VCaP (cell line): ENCODE measurements at regions not wholly inside any gene's neighbourhood (a gene's known extent, or its start where the extent isn't known, plus 50 kb on each side); places are given as distances from the start of the nearest gene placed in this dataset.
"Not testable (repeated sequence)": the region's sequence is repeated elsewhere in the genome, so short reads cannot be mapped to it uniquely, and the experiment has no call there.

Source experiments
- H3K27ac ChIP-seq: fragments of 450-650 bp; 2 replicates; pipeline ENCODE4 v1.5.1; 2017
- TF ChIP-seq, protein P1 (sequence below): fragments of 450-650 bp; conservative IDR thresholded peaks from 2 replicates; pipeline ENCODE4 v1.5.1; 2017; ENCODE audit warnings: mild to moderate bottlenecking, moderate library complexity

DNA sequence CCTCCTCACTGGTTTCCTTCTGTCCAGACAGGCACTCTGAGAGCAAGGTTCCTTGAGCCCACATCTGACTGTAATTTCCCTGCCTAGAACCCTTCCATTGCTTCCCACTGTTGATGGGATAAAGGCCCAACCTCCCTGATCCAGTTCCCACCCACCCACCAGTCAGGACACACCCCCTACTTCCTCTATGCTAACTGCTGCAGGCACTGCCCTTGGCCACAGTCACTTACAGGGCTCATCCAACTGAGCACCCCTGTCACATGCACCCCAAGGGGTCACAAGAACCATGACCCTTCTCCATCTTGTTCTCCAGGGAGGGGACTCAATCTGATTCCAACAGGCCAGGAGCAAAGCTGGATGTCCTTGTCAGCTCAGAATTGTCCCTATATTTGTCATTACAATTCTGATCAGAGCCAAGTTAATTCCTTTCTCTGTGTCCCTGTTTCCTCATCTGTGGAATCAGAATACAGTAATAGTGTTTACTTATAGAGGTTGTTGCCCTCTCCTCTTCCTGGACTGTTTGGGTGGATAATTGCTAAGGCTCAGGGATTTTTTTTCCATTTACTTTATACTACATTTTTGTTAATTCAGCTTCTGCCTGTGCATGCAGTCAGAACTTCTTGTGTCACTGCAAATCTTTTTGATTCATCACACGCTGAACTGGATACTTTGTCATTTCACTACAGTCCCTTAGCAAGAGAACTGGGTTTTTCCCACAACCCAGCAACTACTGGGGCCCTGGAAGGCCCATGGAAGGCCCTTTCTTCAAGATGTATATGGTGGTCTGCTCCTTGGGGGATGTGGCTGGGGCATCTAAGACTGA is 105.6 kb upstream of the MAMLD1 start:
- TF ChIP-seq, protein P1, sequence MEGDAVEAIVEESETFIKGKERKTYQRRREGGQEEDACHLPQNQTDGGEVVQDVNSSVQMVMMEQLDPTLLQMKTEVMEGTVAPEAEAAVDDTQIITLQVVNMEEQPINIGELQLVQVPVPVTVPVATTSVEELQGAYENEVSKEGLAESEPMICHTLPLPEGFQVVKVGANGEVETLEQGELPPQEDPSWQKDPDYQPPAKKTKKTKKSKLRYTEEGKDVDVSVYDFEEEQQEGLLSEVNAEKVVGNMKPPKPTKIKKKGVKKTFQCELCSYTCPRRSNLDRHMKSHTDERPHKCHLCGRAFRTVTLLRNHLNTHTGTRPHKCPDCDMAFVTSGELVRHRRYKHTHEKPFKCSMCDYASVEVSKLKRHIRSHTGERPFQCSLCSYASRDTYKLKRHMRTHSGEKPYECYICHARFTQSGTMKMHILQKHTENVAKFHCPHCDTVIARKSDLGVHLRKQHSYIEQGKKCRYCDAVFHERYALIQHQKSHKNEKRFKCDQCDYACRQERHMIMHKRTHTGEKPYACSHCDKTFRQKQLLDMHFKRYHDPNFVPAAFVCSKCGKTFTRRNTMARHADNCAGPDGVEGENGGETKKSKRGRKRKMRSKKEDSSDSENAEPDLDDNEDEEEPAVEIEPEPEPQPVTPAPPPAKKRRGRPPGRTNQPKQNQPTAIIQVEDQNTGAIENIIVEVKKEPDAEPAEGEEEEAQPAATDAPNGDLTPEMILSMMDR = no peak
- H3K27ac ChIP-seq = no peak overlapping the region

DNA sequence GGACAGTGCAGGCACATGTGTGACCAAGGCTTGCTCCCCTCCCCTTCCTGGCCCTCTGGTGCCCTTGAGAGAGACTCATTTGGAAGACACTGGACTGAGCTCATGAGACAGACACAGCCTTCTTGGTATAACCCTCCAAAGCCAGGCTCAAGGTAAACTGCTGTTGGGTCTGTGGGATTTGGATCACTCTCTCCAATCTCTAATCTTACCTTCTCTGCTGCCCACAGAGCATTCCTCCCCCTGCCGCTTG is 105.0 kb upstream of the MAMLD1 start:
- no peak overlapping the region for H3K27ac ChIP-seq

DNA sequence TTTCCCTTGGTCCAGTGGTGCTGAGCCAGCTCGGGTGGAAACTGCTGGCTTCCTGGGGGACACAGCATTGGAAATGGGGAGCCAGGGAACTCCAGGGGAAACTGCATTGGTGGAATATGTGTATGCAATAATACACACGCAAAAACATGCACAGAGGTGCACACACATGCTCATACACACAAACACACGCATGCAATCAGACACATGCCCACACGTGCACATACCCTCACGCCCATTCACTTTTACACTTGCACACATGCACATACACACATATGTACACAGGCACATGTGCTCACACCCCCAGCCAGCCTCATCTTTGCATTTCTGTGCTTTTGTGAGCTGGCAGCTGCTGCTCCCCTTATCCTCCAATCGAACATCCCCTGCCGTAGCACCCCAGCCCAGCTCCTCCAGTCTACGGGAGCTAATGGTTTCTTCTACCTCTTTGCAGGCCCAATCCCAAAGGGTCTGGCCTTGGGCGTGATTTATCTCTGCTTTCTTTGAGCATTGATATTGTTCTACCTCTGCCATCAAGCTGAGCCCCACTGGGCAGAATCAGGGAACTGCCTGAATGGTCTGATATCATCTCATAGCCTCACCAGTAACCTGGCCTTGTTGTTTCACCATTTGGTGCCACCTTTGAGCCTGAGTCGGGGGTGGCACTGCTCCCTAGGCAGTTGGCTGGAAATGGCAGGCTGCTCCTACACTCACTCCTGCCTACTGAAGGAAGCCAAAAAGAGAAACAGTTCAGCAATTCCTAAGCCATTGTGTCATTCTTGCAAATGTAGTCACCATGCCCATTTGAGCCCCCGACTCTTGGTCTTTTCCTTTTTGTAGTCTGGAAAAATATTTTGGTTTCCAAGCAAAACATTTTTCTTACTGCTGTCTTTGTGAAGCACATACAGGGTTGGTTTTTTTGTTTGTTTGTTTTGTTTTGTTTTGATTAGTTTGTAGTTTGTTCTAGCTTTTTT is 104.4 kb upstream of the MAMLD1 start:
- TF ChIP-seq, protein P1 = no peak
- H3K27ac ChIP-seq = no peak overlapping the region

More for the DNA sequence above, 105.0 kb upstream of the MAMLD1 start:
- TF ChIP-seq, protein P1 = no peak

DNA sequence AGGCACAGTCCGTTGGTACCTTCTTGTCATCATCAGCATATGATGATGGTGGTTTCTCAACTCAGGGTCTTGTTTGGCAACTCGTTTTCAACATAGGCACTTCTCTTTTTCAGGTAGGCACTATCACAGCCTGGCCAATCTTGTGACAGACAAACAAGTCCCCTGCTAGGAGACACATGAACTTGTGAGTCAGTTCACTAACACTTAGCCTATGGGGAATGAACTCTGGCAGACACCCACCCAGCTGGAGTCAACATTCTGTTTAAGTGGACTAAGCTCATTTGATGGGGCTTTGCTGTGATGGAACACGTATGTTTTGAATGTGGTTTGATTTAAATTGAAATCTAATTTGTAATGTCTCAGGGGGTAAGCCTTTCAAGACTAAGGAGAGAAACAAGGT is 100.7 kb upstream of the MAMLD1 start:
- TF ChIP-seq, protein P1 = no peak

DNA sequence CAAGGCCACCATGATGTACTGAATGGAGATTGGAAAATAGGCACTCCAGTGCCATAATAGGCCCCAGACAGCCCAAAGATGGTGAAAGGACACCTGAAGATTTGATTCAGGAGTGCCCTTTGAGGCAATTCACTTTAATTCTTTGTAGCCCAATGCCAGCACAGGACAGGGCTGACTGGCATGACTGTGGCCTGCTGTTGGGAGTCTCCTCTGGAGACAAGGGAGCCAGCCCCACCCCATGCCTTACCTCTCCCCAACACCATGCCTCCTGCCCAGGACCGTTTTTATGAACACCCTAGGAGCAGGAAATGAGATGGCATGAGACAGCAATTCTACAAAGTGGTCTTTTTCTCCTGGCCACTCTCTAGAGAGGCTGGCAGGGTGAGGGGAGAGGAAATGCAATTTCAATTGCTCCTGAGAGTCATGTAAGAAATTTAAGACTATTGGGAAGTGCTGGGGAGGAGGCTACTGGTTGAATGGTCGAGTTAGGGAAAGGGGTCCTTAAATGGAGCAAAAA is 94.2 kb upstream of the MAMLD1 start:
- TF ChIP-seq, protein P1 = no peak
- peak overlapping the region; percentile 51; the same call in 1 of the 2 replicates for H3K27ac ChIP-seq

More for the DNA sequence above, 100.7 kb upstream of the MAMLD1 start:
- no peak overlapping the region for H3K27ac ChIP-seq

DNA sequence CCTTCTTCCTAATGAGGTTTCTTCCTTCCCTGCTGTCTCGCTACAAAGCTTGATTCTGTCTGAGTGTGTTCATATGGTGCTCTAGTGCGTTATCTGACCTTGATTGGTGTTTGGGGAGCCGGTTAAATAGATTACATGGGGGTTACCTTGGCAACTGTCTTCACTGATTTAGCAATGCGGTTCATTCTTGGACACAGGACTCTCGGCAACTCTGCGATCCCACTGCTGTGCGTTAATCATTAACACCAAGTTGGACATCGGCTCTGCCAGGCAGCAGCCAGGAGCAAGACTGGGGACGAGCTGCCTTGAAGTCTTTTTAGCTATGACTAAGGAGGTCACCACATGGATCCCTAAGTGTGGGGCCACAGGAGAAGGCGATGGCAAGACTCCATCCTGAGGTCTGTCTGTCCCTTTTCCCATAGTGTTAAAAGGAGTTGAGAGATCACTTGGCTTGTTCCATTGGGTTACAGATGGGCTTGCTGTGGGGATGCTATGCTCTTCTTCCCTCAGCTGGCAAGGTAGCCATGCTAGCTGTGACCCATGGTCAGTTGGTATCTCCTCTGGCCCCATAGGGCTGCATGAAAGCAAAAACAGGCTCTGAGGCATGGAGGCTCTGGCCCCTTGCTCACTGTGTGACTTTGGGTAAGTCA is 93.4 kb upstream of the MAMLD1 start:
- TF ChIP-seq, protein P1 = no peak
- peak overlapping the region; percentile 51 for H3K27ac ChIP-seq

DNA sequence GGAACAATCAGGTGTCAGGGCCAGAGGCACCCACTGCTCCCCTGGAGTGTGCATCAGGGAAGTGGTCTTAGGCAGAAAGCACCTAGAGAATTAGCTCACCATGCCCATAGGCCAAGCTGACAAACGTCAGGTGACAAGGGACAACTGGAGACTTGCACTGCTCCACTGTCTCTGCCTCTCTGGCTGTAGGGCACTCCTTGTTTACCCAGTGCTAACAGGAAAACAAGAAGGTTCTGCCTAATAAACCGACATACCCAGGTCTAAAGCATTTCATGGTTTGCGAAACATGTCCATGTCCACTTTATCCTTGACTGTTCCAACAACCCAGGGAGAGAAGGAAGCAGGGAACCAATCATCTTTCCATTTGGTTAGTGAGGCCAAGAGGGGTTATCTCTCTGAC is 92.5 kb upstream of the MAMLD1 start:
- TF ChIP-seq, protein P1 = no peak
- H3K27ac ChIP-seq = peak overlapping the region; percentile 51

DNA sequence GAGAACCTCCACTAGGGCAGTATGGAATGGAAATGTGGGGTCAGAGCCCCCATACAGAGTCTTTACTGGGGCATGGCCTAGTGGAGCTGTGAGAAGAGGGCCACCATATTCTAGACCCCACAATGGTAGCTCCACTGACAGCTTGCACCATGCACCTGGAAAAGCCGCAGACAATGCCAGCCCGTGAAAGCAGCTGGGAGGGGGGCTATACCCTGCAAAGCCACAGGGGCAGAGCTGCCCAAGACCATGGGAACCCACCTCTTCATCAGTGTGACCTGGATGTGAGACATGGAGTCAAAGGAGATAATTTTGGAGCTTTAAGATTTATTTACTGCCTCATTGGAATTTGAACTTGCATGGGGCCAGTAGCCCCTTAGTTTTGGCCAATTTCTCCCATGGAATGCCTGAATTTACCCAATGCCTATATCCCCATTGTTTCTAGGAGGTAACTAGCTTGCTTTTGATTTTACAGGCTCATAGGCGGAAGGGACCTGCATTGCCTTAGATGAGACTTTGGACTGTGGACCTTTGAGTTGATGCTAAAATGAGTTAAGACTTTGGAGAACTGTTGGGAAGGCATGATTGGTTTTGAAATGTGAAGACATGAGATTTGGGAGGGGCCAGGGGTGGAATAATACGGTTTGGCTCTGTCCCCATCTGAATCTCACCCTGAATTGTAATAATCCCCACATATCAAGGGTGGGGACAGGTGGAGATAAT is 89.4 kb upstream of the MAMLD1 start:
- H3K27ac ChIP-seq = not testable (repeated sequence)
